NOMO-1 (cell line): ENCODE measurements at regions not wholly inside any gene's neighbourhood (a gene's known extent, or its start where the extent isn't known, plus 50 kb on each side); places are given as distances from the start of the nearest gene placed in this dataset.

Experiments used
- DNase-seq, 2 experiments: peaks; one replicate each; lab custom pipeline; 2025; ENCODE audit not compliant: unreplicated experiment in 2 of 2; lab: John Stamatoyannopoulos, UW

DNA sequence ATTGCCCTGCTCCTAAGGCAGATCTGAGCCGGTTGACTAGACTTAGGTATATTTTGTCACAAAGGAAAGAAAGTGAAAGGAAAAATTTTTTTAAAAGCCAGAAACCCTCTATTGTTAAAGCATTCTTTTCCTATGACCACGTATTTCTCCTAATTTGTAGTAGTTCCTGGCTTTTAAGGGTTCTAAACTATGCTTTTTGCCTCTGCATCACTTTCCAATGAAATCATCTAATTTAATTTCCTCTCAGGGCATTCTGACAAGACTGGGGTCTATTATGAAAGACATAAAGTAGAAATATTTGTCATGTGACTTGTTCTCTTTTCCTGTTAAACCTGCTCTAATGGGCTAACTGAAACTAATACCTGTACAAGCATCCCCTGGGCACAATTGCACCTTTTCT lies 233.0 kb upstream of the PRR20A start:
- no peak for DNase-seq

DNA sequence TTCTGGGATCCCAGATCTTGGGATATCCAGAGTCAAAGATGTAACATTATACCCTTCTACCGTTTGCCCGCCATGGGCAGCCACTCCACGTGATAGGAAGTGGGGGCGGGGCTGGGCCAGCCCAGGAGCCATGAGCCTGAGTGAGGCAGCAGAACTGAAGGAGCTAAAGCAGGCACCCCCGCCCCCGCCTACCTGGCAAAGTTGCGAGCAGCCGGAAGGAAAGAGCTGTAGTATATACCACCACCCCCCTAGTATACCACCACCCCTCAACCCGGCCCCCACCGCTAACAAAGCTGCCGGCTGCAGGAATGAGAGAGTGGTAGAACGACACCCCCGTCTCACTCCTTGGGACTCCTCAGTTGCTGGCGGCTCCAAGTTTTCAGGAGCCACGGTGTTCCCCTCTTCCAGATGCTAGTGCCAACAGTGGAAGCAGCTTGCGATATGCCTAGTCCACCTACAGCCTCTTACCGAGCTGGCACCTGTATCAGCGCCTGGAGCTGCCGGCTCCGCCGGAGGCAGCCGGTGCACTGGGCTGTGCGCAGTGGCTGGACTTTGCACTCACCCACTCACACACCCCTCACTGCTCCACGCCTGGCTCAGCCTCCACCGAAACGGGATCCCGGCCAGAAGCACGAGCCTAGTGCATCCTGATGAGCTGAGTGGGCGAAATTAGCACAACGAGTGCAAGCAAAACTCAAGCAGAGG lies 230.7 kb upstream of the PRR20A start:
- DNase-seq: no peak

DNA sequence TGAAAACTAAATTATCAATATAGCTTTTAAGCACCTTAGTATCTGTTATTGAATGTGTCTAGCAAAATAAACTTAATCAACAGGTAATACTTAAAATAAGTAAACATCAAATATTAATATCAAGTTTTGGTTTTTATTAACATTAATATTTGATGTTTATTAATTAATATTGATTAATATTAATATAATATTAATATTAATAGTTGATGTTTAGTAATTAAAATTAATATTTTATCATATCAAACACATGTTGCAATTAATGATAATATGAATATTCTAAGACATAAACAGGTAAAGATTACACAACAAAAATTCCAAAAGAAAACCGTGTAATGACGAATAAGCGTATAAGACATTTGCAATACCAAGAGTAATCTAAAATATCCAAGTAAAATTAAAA lies 222.8 kb upstream of the PRR20A start:
- no peak for DNase-seq

DNA sequence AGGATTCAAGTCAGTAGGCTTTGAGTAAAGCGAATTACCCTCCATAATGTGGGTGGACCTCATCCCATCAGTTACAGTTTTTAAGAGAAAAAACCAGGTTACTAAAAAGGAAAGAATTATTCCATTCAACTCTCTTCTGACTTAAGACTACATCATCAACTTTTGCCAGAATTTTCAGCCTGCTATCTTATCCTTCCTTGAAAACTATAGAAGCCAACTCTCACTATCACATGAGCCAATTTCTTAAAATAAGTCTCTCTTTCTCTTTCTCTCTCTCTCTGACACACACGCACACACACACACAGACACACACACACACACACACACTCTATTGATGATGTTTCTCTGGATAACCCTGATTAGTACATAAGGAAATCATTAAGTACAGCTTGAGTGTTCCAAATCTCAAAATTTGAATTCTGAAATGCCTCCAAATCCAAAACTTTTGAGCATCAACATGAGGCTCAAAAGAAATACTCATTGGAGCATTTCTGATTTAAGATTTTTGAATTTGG lies 217.0 kb upstream of the PRR20A start:
- no peak for DNase-seq

DNA sequence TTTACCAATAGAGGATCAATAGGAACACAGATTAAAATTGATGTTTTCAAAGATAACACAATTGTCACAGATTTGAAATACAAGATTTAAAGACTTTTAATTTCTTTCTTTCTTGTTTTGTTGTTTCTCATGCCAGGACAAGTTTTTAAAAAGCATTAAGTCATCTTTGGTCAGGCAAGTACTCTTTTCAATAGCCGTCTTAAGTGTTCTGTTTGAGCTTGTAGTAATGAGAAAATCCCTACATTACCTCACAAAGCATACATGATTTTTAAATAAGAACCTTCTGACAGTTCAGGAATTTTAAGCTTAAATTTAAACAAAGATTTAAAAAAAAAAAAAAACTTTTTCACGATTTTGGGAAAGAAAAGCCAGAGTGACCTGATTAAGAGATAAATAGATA lies 216.3 kb upstream of the PRR20A start:
- DNase-seq: no peak

DNA sequence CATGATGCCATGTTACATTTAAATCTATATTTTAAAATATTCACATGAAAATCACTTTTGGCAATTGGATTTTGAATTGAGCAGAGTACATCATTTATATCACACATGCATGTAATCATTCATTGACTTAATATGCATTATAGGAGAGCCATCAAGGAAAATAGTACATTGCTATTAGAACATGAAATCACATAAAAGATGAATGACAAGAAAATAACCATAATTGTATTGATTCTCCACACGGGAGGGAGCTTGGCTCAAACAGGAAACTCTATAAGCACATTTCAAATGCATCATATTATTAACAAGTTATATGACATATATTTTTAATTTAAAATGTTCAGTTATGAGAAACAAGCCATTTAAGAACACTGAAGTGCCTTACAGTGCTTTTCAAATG lies 208.6 kb upstream of the PRR20A start:
- no peak for DNase-seq

DNA sequence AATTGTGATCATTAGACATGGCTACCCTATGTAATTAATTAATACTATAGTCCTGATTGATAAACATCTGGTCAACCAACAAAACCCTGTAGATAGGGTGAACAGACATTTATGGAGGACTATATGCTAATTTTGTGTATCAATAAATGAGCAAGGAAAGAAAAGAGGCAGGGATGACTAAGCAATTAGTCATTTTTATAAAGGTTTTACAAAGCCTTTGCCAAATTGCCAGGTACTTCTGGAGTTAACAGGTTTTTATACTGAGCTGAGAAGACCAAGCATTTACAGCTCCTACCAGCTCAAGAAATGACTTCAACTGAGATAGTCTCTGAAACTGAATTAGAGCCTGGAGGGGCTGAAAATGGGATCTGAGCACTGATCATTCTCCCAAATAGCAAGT lies 186.8 kb upstream of the PRR20A start:
- DNase-seq: no peak

DNA sequence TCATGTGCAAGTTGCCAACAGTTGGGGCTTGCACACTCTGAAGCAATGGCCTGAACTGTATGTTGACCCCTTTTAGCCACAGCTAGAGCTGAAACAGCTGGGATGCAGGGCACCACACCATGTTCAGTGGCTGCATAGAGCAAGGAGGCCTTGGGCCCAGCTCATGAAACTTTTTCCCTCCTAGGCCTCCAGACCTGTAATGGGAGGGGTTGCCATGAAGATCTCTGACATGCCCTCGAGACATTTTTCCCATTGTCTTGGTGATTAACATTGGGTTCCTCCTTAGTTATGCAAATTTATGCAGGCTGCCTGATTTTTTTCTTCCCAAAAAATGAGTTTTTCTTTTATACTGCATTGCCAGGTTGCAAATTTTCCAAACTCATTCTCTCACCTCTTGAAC lies 165.1 kb upstream of the PRR20A start:
- DNase-seq: no peak

DNA sequence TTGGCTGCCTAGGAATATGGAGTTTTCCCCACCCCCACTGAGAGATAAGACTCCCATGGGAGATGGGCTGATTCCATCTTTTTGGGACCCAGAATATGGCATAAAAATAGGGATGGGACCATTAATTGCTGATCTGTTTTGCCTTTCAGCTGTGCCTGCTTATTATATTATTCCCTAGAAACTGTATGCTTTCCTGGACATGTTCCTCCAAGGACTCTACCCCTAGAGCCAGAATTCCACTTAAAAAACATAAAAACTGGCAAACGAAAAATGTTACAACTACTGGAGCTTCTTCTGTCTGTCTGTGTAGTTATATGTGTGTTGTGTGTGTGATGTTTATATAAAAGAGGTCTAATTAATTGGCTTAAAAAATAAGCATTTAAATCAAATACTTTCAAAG lies 159.9 kb upstream of the PRR20A start:
- DNase-seq: no peak

DNA sequence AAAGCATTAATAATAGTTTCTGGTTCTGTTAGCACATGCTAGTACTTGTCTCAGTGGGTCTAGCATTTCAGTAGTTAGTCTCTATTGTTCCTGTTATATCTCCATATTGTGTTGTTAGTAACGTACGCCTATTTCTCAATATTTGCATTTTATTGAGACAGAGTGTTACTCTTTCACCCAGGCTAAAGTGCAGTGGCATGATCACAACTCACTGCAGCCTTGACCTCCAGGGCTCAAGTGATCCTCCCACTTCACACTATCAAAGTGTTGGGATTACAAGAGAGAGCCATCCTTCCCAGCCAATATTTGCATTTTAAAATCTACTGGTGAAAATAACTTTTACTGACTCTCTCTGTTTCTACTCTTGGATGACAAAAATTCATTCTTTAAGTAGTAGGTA lies 154.6 kb upstream of the PRR20A start:
- no peak for DNase-seq

DNA sequence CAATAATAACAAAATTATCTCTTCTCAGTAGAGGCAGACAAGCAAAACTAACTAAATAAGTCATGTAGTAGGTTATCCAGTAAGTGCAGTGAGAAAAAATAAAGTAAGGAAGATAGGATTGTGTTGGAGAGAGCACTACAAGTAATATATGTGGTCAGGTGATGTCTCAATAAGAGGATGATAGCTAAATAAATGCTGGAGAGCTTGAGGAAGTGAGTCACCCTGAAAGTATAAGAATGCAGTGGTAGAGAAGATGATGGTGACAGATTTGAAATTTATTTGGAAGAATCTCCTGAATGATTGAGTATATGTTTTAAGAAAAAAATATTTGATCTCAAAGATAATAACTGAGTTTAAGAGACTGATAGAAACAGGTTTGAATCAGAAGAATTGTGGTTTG lies 152.2 kb upstream of the PRR20A start:
- DNase-seq: no peak

DNA sequence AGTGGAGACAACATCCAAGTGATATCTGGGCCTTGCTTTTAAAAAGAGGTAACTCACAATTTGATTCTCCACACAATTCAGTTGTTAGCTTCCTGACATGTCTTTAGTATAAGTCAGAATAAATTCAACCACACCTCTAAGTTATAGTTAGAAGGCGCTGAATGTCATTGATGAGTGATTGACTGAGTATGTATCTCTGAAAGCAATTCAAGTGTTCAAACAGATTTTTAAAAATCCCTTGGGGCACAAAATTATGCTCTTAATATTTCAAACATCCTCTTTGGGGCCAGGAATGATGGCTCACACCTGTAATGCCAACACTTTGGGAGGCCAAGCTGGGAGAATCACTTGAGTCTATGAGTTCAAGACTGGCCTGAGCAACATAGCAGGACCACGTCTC lies 137.0 kb upstream of the PRR20A start:
- no peak for DNase-seq

DNA sequence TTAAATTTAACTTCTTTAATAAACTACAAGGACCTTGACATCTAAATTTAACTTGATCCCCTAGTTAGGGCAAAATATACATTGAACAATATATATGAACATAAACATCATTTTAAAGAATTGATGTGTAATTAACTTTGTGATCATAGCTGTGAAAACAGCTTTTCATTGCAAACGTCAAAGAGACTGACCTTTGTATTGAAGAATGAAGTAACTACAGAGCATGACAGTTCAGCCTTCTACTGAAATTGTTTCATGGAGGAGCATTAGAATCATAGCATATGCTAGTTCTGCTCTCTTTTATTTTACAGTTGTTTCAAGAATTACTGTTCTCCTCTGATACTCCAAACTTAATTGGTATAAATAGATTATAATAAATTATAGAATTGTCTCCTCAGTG lies 123.4 kb upstream of the PRR20A start:
- no peak for DNase-seq

DNA sequence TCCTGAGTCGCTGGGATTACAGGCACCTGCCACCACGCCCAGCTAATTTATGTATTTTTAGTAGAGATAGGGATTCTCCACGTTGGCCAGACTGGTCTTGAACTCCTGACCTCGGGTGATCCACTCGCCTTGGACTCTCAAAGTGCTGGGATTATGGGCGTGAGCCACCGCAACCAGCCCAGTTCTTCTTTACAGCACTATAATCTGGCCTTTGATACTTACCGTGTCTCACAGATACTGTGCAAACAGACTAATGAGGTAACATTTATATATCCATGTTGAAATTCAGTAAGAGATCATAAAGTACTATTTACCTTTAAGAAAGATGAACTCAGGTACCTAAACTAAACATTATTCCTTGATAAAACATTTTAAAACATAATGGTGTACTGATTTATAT lies 121.8 kb upstream of the PRR20A start:
- no peak for DNase-seq

DNA sequence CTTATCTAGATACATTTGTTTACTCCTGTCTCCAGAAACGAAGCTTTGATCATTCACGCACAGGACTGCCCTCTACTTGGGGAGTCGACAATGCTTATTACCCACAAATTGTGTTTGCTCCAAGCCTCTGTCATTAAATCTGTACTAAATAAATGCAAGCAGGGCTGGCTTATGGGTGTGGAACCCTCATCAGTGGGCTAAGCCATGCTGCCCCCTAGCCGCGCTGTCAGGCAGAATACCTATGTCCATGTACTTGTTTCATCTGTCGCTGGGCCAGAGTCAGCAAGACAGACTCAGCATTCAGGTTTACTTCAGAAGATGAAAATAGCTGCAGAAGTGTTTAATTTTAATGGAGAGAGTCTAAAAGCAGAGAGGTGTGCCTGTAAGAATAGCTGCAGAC lies 110.0 kb upstream of the PRR20A start:
- DNase-seq: no peak

DNA sequence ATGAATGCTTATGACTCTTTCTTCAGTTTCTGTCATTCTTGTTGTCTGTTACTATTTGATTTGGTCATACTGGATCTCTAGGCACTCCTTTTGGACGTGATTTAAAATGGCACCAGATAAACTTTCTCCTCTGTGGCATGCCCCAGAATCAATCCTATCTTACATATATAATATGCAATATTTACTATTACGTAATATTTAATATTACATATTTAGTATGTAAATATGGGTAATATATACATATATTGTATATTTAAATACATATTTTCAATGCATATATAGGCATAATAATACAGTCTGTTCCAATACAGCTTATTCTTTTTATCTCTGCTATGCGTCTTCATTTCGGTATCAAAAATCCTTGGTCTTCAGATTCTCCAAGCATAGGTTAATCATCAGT lies 104.4 kb upstream of the PRR20A start:
- DNase-seq: no peak

DNA sequence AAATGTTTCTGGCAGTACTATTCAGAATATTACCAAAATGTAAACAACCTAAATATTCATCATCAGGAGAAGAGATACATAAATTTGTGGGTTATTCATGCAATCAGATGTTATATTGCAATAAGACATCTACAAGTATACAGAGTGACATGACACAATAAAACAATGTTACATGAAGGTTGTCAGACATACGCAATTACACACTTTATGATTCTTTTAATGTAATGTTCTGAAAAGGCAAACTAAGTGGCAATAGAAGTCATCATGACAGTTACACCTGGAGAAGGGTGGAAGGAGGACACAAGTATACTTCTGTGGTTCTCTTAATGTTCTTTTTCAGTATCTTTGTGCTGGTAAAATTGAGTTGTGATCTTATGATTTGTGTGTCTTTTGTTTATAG lies 95.8 kb upstream of the PRR20A start:
- DNase-seq: no peak

DNA sequence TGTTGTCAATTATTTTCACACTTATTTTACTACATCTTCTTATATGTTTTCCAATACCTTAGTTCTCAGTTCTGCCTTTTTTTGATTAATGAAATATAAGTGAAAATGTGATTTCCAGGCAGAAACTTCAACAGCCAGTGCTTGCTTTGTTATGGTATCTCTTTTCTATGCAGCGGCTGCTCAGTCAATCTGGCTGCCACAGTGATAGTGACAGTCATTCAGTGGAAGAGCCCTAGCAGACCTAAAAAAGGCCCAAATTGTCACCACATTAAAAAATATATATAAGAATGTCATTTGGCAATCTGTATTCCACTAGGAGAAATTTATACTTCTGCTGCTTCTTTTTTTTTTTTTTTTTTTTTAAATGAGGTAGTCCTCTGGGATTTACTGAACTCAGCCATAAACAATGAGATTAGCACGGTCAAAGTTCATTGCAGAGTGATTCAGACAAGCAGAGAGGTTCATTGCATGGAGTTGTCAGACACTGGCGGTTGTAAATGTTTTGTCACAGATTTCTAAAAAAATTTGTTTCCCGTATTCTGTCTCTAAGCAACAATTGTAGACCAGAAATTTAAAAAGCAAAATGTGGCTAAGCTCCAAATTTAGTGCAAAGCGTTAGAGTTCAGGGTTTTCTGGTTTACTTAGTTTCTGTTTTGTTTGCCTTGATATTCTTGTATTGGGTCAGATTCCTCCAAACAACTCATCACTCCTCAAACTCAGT lies 94.7 kb upstream of the PRR20A start:
- DNase-seq: no peak

DNA sequence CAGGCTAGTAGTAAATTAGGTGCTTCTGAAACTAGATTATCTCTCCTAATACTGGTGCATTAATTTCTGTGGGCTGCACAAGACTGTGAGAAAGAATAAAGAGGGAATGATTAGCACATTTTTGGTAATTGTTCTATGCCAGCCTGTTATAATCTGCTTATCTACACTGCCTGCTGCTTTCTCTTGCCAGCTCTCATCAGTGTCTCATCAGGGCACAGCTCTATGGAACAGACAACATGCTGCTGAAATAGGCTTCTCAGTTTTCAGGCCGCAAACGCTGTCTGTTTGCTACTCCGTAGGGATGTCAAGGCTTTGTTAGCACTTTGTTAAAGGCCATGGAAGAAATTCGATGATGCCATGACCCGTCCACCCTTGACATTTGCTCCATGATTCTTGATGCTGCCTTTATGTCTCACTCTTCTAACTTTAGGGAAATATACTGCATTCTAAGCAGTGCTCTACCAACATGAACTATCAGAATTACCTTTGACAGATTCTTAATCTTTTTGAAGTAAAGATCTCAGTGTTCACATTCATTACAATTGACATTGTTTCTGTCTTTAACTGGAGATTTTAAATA lies 84.0 kb upstream of the PRR20A start:
- DNase-seq: no peak

DNA sequence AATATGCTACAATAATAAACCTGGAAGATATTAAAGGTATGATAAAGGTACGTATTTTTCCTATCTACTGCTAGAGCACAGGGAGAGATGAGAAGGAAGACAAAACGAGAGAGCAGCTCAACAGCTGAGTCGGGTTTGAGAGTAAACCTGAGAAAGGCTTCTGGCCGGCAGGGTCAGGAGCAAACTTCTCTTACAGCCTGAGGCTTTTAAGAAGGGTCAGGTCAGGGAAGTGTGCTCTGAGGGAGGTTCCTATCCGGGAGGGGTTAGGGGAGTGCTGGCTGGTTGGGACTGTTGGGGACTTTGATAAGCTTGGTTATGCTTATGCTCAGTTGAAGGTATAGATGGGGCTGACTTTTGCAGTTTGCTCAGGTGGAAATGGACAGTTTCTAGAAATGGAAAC lies 77.7 kb upstream of the PRR20A start:
- no peak for DNase-seq

DNA sequence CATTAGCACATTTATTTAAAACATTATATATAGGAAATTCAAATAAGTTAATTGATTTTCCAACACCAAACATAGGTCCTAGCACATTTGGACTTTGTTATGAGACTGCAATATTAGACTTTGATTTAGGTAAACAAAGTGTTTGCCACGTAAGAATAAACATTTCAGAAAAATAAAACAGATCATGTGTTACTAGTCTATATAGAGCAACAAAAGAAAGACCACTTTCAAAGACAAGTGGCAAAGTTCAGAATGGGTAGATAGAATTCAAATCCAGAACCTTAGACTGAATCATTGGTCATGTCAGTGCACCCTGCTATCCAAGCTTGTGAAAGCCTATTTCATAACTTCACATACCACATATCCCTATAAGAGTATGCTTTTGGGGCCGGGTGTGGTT lies 66.7 kb upstream of the PRR20A start:
- DNase-seq: no peak

DNA sequence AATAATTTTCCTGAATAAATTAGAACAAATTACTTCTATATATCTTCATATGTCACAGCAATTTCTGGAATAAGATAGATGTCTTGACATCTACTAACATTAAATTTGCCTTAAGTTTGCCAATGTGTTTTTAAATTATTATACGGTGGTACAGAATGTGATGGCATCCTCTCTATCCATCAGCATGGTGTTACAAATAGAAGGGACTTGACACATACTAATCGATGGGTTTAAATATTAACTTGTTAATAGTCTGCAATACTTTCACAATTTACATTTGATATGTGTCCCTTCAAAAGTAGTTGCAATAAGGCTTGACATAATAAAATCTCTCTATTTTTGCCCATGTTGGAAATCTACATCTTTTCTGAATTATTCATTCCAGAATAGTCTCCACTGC lies 65.1 kb upstream of the PRR20A start:
- DNase-seq: no peak
